SIG-M5 treated with dmso at 0.1 percent for 504 hours (cell line): ENCODE measurements at regions not wholly inside any gene's neighbourhood (a gene's known extent, or its start where the extent isn't known, plus 50 kb on each side); places are given as distances from the start of the nearest gene placed in this dataset.
A peak's percentile ranks its signal among the peaks of the same experiment; 100 is the strongest.
"Not testable (repeated sequence)": the region's sequence is repeated elsewhere in the genome, so short reads cannot be mapped to it uniquely, and the experiment has no call there.

Source experiments
- DNase-seq: peaks from one replicate; lab custom pipeline; 2025; ENCODE audit not compliant: unreplicated experiment; lab: John Stamatoyannopoulos, UW

GRCh38 chr3:96319166-96319565 is 495.2 kb upstream of the EPHA6 start:
- no peak for DNase-seq

- DNase-seq = no peak
These were observed 490.3 kb upstream of the EPHA6 start for GRCh38 chr3:96324087-96324486.

- no peak for DNase-seq
These were observed 483.6 kb upstream of the EPHA6 start for GRCh38 chr3:96330795-96331194.

- peak; percentile 17 for DNase-seq
These were observed 483.1 kb upstream of the EPHA6 start for GRCh38 chr3:96331341-96331740.

GRCh38 chr3:96334779-96335178 is 479.6 kb upstream of the EPHA6 start:
- no peak for DNase-seq

- DNase-seq = no peak
These were observed 467.1 kb upstream of the EPHA6 start for GRCh38 chr3:96347289-96347688.

- not testable (repeated sequence) for DNase-seq
These were observed 462.8 kb upstream of the EPHA6 start for GRCh38 chr3:96351598-96351997.

- no peak for DNase-seq
These were observed 460.3 kb upstream of the EPHA6 start for GRCh38 chr3:96354106-96354505.

GRCh38 chr3:96354742-96355141 is 459.7 kb upstream of the EPHA6 start:
- no peak for DNase-seq

GRCh38 chr3:96361241-96361640 is 453.2 kb upstream of the EPHA6 start:
- no peak for DNase-seq

GRCh38 chr3:96370637-96371036 is 443.8 kb upstream of the EPHA6 start:
- DNase-seq = no peak

- no peak for DNase-seq
These were observed 404.2 kb upstream of the EPHA6 start for GRCh38 chr3:96410006-96410730.

- no peak for DNase-seq
These were observed 397.7 kb upstream of the EPHA6 start for GRCh38 chr3:96416549-96417255.

GRCh38 chr3:96428097-96428496 is 386.3 kb upstream of the EPHA6 start:
- no peak for DNase-seq

GRCh38 chr3:96430079-96430478 is 384.3 kb upstream of the EPHA6 start:
- no peak for DNase-seq

GRCh38 chr3:96434651-96435050 is 379.7 kb upstream of the EPHA6 start:
- no peak for DNase-seq

- DNase-seq = no peak
These were observed 365.0 kb upstream of the EPHA6 start for GRCh38 chr3:96449346-96449745.

GRCh38 chr3:96449803-96450202 is 364.6 kb upstream of the EPHA6 start:
- DNase-seq = no peak

GRCh38 chr3:96450699-96451098 is 363.7 kb upstream of the EPHA6 start:
- no peak for DNase-seq

GRCh38 chr3:96465521-96465920 is 348.9 kb upstream of the EPHA6 start:
- no peak for DNase-seq

GRCh38 chr3:96466441-96466840 is 348.0 kb upstream of the EPHA6 start:
- DNase-seq = no peak

- no peak for DNase-seq
These were observed 346.8 kb upstream of the EPHA6 start for GRCh38 chr3:96467639-96468038.

- no peak for DNase-seq
These were observed 335.9 kb upstream of the EPHA6 start for GRCh38 chr3:96478496-96478895.
